ENCODE measurements at regions not wholly inside any gene's neighbourhood (a gene's known extent, or its start where the extent isn't known, plus 50 kb on each side); places are given as distances from the start of the nearest gene placed in this dataset.

DNA sequence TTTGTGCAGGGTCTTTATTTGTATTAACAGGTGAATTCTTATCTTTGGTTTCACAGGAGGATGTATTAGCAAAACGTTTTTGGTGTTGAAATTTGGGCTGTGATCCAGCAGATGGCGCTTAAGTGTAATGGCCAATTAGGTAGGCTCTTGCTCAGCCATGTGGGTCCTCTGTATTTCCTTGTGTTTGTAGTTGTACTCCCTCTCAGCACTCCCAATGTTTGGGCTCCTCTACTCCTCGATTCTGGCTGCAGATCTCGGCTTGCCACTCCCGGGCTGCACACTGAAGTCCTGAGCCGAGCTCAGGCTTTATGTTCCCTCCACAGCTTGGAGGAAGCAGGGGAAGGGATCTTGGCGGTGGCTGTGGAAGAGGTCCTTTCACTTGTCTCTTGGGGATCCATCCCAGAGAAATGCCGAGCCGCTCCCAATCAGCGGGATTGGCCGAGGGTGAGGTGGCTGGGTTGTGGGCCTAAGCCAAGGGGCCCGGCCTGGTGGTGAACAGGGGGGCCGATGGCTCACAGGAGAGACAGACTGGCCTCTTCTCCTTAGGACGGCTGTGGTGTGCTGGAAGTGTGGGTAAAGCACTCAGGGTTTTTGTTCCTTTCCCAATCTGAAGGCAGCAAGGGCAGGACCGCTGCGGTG is 133.7 kb downstream of the AEBP2 start:
- peak; percentile 63 for DNase-seq

DNA sequence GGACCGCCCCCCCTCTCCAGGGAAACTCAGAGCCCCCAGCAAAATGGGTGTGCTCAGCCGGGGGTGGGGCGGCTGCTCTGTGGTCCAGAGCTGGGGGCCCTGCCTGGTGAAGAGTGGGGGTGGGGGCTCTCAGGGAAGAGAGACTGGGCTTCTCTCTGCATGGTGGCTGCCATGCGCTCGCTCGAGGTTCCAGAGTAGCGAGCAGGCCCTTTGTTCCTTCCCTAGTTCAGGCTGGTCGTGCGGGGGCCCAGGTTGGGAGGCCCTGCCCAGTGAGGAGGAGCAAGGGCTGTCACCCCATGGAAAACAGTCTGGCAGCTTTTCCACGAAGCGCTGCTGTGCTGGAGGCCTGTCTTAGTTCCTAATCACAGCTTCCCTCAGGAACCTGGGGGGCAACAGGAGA is 134.6 kb downstream of the AEBP2 start:
- no peak for DNase-seq

DNA sequence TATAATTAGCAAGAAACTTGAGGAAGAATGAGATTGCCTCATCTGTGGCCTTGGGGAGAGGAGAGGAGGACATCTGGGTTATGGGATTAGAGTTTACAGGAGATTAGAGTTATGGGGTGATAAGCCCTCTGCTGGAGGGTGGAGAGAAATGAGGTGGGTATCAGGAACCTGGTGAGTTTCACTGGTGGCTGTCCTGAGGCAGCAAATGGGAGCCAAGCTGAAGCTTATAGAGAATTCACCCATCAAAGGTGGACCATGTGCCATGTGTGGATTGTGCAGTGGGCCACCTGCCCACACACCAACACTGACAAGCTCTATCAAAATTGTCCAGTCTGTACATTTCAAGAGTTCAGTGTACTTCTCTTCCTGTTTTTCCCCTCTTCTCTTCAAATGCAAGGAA is 135.3 kb downstream of the AEBP2 start:
- DNase-seq, result no peak

DNA sequence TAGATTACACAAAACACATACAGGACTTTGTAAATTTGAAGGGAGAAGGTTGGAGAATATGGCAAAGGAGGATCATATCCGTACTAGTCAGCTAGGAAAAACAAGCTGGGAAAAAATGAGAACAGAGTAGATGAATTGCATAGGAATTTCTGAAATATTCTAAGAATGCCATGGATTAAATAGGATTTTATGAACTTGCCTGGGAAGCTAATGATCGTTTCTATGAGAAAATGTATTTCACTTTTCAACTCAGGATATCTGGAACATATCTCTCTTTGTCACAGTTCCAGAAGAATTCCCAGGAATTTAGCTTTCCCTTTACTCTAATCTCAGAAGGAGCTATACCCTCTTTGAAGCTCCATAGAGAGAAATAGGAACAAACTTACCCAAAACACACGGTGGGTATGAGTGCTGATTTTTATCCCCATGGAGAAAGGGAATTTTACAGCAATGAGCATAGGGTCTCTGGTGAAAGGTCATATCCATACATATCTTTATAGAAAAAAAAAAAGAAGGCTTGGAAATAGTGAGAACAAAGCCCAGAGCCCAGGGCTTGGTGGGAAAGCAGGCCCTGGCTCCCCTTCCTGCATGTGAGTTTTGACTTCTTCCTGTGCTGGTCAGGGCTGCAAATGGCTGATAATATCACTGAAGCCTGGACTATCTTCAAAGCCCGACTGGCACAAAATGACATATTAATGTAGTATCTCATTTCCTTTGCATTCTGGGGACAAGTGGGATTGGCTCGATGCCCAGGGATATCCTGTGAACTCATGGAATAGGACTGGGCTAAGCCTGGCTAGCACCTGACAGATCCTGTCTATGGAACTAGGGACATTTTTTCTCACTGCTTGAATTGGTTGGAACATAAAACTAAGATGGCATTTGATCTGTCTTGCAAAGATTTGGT is 136.3 kb downstream of the AEBP2 start:
- peak; percentile 73 for DNase-seq

DNA sequence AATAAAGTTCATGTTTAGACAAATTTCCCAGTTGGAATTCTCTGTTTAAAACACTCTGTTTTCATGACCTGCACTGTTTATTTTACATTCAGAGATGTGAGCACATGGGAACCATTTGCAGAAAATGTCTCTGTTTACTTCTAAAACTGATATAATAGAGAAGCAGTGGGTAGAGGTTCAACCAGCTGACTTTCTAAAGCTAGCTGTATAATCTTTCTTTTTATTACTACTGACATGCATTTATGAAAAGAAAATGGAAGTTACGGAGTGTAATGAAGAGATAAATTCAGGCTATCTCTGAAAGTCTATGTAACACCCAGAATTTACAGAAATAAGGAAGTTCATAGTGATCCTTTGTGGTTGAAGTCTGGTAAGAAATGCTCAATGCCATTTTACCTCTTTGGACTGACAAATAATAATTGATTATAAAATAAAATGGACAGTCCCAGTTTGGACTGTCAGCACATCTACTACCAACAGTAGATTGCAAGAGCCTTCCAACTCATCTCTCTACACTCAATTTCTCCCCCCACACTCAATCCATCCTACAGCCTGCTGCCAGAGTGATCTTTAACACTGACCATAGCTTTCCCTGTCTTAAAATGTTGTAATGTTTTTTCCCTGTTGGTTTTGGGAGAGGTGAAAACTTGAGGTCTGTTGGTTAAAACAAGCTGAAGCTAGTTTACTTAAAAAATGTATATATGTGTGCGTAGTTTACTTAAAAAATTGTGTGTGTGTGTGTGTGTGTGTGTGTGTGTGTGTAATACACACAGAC is 137.4 kb downstream of the AEBP2 start:
- no peak for DNase-seq

DNA sequence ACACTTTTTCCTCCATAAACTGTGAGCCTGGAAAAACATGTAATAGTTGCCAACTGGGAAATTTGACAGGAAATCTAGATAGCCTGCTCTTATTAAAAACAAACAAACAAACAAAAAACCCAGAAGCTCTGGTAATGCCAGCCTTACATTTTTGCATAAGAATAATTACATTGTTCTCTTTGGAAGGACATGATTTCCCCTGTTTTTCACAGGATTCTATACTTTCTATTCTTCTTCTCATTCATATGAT is 137.9 kb downstream of the AEBP2 start:
- DNase-seq, result no peak

DNA sequence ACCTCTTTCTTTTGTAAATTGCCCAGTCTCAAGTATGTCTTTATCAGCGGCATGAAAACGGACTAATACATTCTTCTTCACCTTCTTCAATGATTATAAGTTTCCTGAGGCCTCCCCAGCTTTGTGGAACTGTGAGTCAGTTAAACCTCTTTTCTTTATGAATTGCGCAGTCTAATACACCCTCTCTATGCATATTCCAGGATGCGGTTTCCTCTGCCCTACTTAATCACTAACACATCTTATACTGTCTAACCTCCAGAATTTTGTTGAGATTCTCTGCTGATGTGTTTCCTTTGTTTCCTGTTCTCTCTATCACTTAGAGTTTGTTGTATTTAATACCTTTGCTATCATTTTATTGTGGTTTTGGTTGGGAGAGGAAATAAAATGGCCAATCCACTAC is 145.4 kb downstream of the AEBP2 start:
- DNase-seq, result no peak

DNA sequence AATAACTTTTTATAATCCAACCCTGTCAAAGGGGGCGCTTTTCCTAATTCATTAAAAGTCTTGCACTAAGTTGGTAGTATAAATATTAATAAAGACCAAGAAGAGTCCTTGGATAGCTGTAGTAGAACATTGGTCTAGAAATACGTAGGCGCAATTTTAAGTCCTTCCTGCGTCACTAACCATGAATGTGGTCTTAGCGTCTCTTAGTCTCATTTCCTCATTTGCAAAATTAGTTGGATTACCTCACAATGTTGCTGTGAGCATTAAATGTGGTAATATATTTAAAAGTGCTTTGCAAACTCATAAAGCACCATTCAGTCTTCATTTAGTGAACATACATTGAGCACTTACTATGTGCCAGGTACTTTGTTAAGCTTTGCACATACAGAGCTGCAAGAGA is 149.7 kb downstream of the AEBP2 start:
- no peak for DNase-seq

DNA sequence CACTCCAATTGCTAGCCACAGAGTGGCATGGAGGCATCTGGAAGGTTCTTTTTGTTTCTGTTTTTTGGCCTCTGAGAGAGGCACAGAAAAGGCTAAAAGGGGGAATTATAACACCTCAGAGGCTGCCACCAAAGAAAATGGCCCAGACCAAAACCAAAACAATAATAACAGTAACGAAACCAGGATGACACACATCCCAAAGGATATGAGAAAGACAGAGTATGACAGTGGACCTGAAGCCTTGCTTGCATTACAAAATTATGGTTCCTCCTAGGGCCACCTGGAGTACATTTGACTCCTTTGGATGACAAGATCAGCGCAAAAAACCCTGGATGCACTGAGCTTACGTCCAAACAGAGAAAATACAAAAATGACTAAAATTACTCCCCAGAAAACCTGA is 152.7 kb downstream of the AEBP2 start:
- no peak for DNase-seq

DNA sequence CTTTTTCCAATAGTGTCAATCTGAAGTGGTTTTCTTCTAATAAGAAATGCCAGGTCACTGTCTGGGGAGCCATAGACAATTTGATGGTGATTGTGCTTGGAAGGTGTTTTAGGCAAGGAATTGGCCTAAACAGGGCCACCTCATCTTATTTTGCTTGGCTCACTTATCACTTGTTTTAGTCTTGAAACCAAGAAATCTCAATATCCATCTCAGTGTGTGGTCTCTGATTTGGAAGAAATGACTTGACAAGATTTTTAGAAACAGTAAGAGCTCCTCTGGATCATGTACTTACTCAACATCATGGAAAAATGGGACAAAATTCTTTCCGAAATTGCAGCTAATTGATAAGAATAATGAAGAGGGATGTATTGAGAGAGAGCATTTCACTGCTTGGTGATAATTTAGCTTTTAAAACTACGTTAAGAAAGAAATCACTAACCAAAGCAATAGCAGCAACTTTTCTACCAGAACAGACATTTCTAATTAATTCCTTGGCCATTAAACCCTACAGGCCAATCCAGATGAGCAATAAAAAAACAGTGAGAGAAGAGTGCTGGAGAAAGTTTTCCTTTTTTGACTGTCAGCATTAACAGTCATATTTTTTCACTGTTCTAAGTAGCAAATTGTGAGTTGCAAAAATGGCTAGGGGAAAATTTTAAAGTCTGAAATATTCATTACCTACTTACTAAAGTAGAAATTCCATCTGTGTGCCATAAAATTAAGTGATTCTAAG is 157.3 kb downstream of the AEBP2 start:
- no peak for DNase-seq

DNA sequence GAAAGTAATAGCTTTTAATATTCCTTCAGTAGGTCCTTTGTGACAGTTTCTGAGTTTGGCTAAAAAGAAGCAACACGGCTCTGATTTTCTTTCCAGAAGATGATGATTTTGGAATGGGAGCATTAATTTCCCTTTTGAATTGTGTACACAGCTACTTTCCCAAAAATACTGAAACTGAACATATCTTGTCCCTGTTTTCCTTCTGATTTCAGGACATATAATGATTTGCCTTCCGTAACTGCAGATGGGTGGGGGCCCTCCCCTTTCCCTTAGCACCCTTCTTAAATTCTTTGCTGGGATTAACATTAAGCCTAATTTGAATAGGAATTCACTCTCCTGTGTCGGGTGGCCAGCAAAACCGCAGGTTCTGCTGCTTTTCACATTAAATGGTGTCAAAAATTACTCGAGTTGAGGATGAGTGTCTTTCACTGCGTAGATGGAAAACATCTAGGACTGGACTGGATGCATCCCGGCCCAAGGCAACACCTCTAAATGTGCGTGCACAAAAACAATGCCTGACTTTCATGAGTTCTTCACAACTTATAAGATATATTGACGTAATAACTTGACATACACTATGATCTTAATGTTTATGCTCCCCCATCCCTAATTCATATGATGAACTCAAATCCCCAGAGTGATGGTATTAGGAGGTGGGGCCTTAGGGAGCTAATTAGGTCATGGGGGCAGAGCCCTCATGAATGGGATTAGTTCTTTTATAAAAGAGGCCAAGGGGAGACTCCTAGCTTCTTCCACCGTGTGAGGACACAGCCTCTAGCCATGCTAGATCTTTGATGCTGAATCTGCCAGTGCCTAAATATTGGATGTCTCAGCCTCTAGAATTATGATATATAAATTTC is 158.1 kb downstream of the AEBP2 start:
- no peak for DNase-seq

DNA sequence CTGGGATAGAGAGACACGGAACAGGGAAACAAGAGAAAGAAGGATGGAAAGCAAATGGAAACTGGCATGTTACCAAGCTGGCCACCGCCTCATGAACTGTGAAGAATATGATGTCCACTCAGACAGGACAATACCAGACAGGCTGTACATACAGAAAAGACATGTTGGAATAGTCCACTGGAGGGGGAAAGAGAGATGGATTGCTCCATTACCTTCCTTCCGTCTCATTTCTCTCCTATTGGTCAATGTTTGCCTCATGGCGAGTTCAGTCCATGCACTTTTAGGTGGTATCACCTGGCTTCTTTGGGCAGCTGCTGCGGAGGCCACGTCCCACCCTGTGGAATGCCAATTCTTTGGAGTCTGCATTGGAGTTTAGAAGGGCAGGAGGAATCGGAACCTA is 166.4 kb downstream of the AEBP2 start:
- no peak for DNase-seq

DNA sequence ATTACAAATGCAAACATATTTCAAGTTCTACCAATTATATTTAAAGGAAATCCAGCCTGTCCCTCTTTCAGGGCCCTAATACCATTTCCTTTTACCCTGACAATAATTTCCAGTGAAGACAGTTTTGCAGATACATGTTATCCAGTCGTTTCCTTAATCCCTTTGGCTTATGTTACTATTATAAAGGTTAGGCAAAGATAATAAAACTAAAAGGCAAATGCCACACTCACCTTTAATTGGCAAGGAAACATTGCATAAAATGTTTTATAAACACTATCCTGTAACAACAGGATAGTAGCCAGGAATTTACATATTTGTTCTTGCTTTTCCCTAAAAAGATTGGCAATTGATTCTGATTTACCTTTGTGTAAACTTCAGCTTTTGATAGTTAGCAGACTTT is 168.7 kb downstream of the AEBP2 start:
- DNase-seq, result no peak

DNA sequence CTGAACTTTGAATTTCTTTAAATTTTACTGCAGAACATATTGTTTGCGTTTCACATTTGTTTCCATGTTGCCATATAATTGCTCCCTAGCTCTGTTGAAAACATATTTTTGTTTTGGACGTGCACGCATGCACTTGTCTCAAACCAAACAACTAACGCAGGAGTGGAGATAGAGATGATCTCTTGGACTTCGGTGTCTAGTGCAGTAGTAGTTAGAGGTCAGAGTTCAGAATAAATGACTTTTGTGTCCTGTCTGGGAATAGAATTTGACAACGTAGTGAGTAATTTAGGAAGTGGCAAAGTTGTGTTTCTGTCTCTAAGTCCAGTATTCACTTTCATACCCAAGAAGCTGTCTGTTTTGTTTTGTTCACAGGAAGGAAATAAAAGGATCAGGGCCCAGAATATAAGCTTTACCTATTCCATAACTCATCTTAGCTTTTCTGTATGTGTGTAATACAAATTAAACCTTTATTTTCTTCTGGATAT is 173.8 kb downstream of the AEBP2 start:
- no peak for DNase-seq

DNA sequence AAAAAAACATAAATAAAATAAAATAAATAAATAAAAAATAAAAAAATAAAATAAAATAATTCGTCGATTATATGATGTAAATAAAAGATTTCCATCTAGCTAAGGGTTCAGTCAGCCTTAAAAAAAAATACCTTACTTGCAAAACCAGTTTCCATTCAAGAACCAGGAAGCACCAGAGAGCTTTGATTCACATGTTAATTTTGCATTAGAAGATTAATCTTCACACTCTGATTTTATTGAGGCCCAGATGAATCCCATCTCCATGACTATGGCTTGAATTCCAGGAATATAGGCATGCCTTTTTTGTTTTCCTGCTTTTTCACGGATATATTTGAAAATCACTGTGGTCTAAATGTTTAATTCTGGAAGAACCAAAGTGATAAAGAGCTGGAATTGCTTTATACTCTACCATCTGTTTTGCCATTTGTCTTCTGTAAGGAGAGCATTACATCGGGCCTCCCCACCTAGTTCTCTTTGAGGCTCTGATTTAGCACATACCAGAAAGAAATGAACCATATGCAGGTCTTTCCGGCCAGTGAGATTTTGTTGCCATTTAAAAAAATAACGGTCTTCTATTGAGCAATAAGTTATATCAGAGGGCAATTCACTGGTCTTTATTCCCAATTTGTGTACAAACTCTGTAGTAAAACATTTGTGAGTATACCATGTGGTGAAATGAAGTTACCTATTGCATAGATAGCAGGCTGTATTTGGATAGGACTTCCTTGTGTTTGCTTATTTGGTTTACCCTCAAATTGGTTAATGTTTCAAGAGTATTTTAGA is 175.5 kb downstream of the AEBP2 start:
- no peak for DNase-seq

DNA sequence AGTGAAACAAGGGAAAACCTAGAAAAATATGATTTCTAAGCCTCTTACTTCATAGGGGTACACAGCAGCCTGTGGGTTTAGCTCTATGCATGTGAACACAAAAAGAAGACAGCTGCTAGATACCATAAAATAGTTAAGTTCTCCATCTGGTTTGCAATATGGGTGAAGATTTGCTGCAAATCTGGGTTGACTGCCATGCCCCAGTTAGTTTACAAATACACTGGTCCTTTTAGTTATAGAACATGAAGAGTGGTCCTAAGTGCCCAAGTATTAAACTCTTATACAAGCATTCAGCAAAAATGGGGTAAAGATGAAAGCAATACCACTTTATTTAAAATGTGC is 176.1 kb downstream of the AEBP2 start:
- DNase-seq, result no peak

DNA sequence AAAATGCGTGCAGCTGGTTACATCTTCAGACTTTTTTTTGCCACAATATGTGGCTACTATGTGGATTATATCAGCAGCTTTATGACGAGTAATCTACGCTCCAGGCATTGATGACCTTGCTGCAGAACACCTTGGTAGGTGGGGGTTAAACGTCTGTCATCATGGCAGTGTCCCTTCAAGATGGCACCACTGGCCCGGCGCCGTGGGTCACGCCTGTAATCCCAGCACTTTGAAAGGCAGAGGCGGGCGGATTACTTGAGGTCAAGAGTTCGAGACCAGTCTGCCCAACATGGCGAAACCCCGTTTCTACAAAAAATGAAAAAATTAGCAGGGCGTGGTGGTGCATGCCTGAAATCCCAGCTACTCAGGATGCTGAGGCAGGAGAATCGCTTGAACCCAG is 177.5 kb downstream of the AEBP2 start:
- DNase-seq, result no peak

DNA sequence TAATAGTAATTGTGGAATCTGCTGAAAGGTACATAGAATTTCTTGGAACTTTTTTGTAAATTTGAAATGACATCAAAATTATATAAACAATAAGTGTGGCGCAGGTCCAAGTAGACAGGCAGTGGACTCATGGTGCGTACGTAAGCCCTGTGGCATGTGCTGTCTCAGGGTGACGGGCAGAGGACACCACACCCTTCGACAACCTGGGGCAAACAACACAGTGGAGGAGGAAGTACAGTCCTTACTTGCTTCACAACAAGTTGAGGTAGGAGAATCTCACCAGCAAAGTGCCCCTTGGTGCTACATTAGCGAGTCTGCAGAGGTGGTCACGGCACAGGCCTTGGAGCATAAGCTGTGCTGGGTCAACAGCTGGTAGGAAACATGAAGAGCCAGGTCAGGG is 180.9 kb downstream of the AEBP2 start:
- DNase-seq, result no peak

DNA sequence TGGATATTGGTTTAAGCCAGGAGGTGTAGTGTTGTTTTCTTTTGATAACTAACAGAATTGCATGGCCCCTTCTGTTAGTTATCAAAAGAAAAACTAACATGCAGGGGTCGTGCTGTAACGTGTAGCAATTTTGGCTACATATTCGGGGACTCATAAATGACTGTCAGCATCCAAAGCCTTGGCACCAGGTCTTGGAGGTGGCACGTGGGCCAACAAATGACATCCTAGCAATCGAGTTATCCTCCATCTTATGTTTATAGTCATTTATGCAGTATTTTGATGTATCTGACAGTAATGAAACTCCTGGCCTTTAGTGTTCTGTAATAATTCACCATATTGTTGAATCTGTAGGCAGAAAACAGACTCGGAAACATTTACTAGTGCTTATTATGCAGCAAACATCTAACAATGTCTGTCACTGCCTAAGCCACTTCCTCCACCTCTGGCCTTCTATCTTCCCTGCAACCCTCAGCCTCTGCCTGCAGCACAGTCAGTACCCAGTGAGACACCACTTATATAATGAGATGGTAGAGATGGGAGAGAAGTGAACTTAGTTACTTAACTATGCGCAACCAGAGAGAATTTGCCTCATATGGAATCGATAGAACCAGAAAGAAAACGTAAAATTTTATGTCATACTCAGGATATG is 184.6 kb downstream of the AEBP2 start:
- DNase-seq, result no peak

DNA sequence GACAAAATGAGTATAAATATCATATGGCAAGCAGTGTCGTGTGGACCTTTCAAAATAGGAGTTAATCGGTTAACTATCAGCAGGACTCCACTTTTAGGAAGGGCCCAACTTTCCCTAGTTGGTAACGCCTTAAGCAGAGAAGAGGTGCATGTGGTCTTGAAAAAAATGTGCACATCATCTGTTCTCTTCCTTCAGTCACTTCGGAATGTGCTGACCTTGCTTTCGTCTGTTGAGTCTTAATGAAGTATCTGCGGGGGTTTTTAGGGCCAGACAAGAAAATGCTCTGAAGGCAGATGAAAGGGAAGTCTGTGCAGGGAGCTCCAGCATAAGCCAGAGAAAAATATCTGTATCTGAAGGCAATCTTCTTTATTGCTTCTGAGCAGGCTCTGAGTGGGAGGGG is 185.2 kb downstream of the AEBP2 start:
- peak; percentile 80 for DNase-seq

DNA sequence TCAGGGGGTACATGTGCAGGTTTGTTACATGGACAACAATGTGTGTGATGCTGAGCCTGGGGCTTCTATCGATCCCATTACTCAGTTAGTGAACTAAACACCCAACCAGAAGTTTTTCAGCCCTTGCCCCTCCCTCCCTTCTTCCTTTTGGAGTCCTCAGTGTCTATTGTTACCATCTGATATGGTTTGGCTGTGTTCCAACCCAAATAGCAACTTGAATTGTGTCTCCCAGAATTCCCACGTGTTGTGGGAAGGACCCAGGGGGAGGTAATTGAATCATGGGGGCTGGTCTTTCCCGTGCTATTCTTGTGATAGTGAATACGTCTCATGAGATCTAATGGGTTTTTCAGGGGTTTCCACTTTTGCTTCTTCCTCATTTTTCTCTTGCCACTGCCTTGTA is 186.3 kb downstream of the AEBP2 start:
- DNase-seq, result peak; percentile 64
